Spleen (tissue), 11 donors: ENCODE measurements at regions not wholly inside any gene's neighbourhood (a gene's known extent, or its start where the extent isn't known, plus 50 kb on each side); places are given as distances from the start of the nearest gene placed in this dataset.

Source experiments
- DNase-seq: peaks from one replicate; pipeline ENCODE4 v3.0.0-alpha.2; 2020
- H3K27ac ChIP-seq, 8 donors: fragments of 200-600 bp; sonication (generic) in 7 of 8; 1 replicate in 4 of 8; 2 replicates in 4 of 8; pipeline versions ENCODE4 v1.5.0 to v1.8.0; 2016 to 2021; ENCODE audit warnings: inconsistent platforms in 4 of 8, mild to moderate bottlenecking in 4 of 8, moderate library complexity in 1 of 8
- H3K27me3 ChIP-seq, 7 donors: fragments of 200-600 bp; sonication (generic) in 6 of 7; replicated peaks in 1 of 7; 1 replicate in 4 of 7; 2 replicates in 3 of 7; pipeline versions ENCODE4 v1.5.0 to v1.8.0; 2016 to 2021; ENCODE audit warnings: inconsistent platforms in 3 of 7, mild to moderate bottlenecking in 1 of 7
- H3K36me3 ChIP-seq, 6 donors: fragments of 200-600 bp; sonication (generic) in 5 of 6; 1 replicate in 4 of 6; 2 replicates in 2 of 6; pipeline versions ENCODE4 v1.5.0 to v1.8.0; 2016 to 2021; ENCODE audit warnings: inconsistent platforms in 2 of 6
- H3K4me1 ChIP-seq, 6 donors: fragments of 200-600 bp; sonication (generic) in 5 of 6; 1 replicate in 3 of 6; 2 replicates in 3 of 6; pipeline versions ENCODE4 v1.5.0 to v1.8.0; 2016 to 2021; ENCODE audit warnings: inconsistent platforms in 3 of 6
- H3K4me3 ChIP-seq, 8 donors: fragments of 200-600 bp; sonication (generic) in 7 of 8; 1 replicate in 4 of 8; 2 replicates in 4 of 8; pipeline versions ENCODE4 v1.5.0 to v1.8.0; 2016 to 2021; ENCODE audit warnings: inconsistent platforms in 4 of 8, mild to moderate bottlenecking in 4 of 8, moderate library complexity in 2 of 8
- H3K9me3 ChIP-seq, 8 donors: fragments of 200-600 bp; sonication (generic) in 7 of 8; 1 replicate in 4 of 8; 2 replicates in 4 of 8; pipeline versions ENCODE4 v1.5.0 to v1.8.0; 2016 to 2021; ENCODE audit warnings: inconsistent platforms in 4 of 8
- POLR2A ChIP-seq, 3 donors: fragments of 450-650 bp; IDR thresholded peaks; one replicate each; pipeline ENCODE4 v1.5.1; 2017; ENCODE audit warnings: antibody characterized with exemption in 3 of 3, mild to moderate bottlenecking in 1 of 3
- POLR2AphosphoS5 ChIP-seq, 3 donors: sonication (generic); formaldehyde crosslinking; IDR thresholded peaks; one replicate each; pipeline ENCODE4 v1.5.1; 2017; ENCODE audit warnings: antibody characterized with exemption in 3 of 3
- WGBS, 5 donors: extraction: QIAGEN DNeasy Blood & Tissue Kit in 3 of 5; methylation state at CpG; one replicate each; pipeline versions ENCODE4 v1.1.5 to v1.1.7; 2013 to 2018; 5-methylcytosine and 5-hydroxymethylcytosine counted together
- intact Hi-C: fragments of 100-400 bp; cut with DNase I; formaldehyde crosslinking; loops from one replicate; pipeline ENCODE4 v1.15.0; 2023; ENCODE audit warnings: low total_unique reads
- TF ChIP-seq, protein P1 (sequence below), 11 experiments: fragments of 200-600 bp in 7 of 11; fragments of 450-650 bp in 4 of 11; sonication (generic) in 4 of 11; IDR thresholded peaks in 8 of 11; conservative IDR thresholded peaks in 3 of 11; 1 replicate in 7 of 11; 2 replicates in 4 of 11; pipeline versions ENCODE4 v1.4.0 to v1.8.0; 2016 to 2021; ENCODE audit warnings: antibody characterized with exemption in 11 of 11, inconsistent platforms in 4 of 11, mild to moderate bottlenecking in 1 of 11
- donor health status: healthy with polysubstance abuse.
- donor health status: DM: no; HTN: no; CAD: no; lungs with moderate emphysema.
- donor health status: DM: no; HTN: no; CAD: no.
- donor health status: Bipolar disorder and iron deficiency.
- donor health status: healthy.
- donor health status: DM: no; HTN: no; CAD: no.
- donor health status: DM: yes; HTN: yes; CAD: no.

DNA sequence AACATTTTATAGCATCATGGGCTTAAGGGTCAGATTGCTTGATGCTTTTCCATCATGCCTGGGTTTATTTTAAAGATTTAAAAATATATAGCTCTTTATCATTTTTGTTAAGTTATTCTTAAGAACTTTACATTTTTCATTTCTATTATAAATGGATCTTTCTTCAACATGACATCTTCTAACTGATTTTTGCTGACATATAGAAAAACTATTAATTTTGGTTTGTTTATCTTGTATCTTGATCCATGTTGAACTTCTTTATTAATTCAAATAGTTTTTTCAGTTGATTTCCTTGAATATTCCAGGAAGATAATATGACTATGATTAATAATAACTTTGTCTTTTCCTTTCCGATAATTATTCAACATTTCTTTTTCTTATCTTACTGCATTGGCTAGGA is 237.9 kb upstream of the CLINT1 start:
- Histone ChIP-seq H3K9me3 (peaks cover 0 to 15% (median 7%) of the 10 kb centered on the region in 8 donors), H3K36me3 (no peaks in the 10 kb centered on the region), H3K27ac (no peak overlapping the region), H3K27me3 (no peaks in the 10 kb centered on the region), H3K4me1 (no peaks in the 10 kb centered on the region), H3K4me3 (no peak overlapping the region)
- TF ChIP-seq POLR2A (IDR thresholded peaks at IDR 0.05) (no peak), POLR2AphosphoS5 (IDR thresholded peaks at IDR 0.05) (no peak)
- TF ChIP-seq, protein P1, sequence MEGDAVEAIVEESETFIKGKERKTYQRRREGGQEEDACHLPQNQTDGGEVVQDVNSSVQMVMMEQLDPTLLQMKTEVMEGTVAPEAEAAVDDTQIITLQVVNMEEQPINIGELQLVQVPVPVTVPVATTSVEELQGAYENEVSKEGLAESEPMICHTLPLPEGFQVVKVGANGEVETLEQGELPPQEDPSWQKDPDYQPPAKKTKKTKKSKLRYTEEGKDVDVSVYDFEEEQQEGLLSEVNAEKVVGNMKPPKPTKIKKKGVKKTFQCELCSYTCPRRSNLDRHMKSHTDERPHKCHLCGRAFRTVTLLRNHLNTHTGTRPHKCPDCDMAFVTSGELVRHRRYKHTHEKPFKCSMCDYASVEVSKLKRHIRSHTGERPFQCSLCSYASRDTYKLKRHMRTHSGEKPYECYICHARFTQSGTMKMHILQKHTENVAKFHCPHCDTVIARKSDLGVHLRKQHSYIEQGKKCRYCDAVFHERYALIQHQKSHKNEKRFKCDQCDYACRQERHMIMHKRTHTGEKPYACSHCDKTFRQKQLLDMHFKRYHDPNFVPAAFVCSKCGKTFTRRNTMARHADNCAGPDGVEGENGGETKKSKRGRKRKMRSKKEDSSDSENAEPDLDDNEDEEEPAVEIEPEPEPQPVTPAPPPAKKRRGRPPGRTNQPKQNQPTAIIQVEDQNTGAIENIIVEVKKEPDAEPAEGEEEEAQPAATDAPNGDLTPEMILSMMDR (IDR thresholded peaks at IDR 0.05 in 8 of 11, conservative IDR thresholded peaks at IDR 0.05 in 3 of 11) = no peak
- intact Hi-C loops = no loop called here
- 90 to 98% (median 92%) methylated on average over 1 of the region's 1 CpG for WGBS, 5 donors
- no peak for DNase-seq

DNA sequence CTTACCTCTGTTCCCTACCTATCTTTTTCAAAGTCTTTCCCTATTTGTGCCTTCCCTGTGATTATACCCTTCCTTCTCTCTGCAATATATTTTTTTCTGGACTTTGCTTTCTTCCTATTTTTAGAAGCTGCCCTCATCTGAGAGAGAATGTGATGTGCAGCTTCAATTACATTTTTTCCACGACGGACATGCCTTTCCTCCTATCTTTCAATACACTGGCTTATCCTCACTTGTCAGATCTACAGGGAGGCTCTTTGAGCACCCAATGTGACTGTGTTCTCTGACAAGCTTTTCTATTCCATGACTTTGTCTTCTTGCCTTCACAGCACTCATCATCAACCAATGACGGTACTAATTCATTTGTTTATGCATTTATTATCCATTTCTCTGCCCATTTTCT is 227.9 kb upstream of the CLINT1 start:
- Histone ChIP-seq H3K27ac (no peak overlapping the region), H3K36me3 (no peaks in the 10 kb centered on the region), H3K27me3 (no peaks in the 10 kb centered on the region), H3K9me3 (no peaks in the 10 kb centered on the region), H3K4me1 (no peaks in the 10 kb centered on the region), H3K4me3 (no peak overlapping the region)
- no peak for DNase-seq
- 54 to 65% (median 54%) methylated on average over 3 of the region's 3 CpGs for WGBS, 5 donors
- intact Hi-C loops = no loop called here
- TF ChIP-seq POLR2A (IDR thresholded peaks at IDR 0.05) = no peak
- TF ChIP-seq POLR2AphosphoS5 (IDR thresholded peaks at IDR 0.05) = no peak
- TF ChIP-seq, protein P1 (IDR thresholded peaks at IDR 0.05 in 8 of 11, conservative IDR thresholded peaks at IDR 0.05 in 3 of 11) = no peak

DNA sequence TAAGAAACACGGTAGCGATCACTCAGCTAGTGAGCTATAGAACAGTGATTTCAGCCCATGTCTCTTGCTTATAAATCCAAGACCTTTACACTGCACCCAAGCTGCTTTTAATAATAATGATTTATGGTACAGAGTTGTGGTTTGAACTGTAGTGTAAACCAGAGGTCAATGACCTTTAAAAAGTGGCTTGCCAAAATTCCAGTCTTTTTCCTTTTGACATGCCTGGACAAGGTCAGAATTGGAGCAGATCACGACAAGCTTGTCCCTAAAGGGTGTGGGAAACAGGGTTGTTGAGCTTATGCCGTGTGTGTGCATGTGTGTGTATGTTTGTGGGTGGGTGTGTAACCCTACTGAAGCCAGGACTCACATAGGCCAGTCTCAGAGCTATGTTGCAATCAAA is 225.3 kb upstream of the CLINT1 start:
- TF ChIP-seq POLR2A (IDR thresholded peaks at IDR 0.05) (no peak), POLR2AphosphoS5 (IDR thresholded peaks at IDR 0.05) (no peak)
- TF ChIP-seq, protein P1 (IDR thresholded peaks at IDR 0.05 in 8 of 11, conservative IDR thresholded peaks at IDR 0.05 in 3 of 11) = no peak
- Histone ChIP-seq H3K27me3 (no peaks in the 10 kb centered on the region), H3K4me3 (no peak overlapping the region), H3K4me1 (no peaks in the 10 kb centered on the region), H3K9me3 (no peaks in the 10 kb centered on the region), H3K36me3 (no peaks in the 10 kb centered on the region), H3K27ac (no peak overlapping the region)
- intact Hi-C loops = no loop called here
- 69 to 81% (median 74%) methylated on average over 4 of the region's 4 CpGs for WGBS, 5 donors
- no peak for DNase-seq

DNA sequence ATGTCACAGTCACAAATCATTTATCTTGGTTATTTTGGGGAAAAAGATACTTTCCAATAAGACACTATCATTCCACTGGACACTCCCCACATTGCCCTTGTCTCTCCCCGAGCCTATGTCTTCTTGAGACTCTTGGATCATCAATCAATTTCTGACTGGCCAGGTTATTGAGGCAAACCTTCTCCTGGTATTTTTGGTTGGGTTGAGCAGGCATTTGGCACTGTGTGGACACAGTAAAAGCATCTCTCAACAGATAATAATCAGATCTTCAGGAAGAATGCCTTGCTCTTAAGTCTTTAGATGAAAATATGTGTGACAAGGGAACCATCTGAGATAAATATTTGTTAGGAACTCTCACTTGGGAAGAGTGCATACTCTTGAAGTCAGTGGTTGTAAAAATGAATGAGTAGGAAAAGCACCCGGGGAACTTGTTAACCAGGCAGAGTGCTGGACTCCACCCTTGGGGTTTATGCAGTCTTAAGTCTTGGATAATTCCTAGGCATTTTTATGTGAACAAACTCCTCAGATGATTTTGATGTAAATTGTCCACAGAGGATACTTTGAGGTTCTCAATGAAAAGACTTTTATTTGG is 223.8 kb upstream of the CLINT1 start:
- no peak for DNase-seq
- no peaks in the 10 kb centered on the region for H3K9me3 ChIP-seq
- H3K4me3 ChIP-seq = no peak overlapping the region
- intact Hi-C loops = no loop called here
- no peaks in the 10 kb centered on the region for H3K36me3 ChIP-seq
- H3K27me3 ChIP-seq = no peaks in the 10 kb centered on the region
- TF ChIP-seq POLR2AphosphoS5 (IDR thresholded peaks at IDR 0.05) (no peak), POLR2A (IDR thresholded peaks at IDR 0.05) (no peak)
- H3K27ac ChIP-seq = no peak overlapping the region
- WGBS, 5 donors = 78 to 93% (median 88%) methylated on average over 2 of the region's 2 CpGs
- peaks cover 0 to 8% (median 0%) of the 10 kb centered on the region in 6 donors for H3K4me1 ChIP-seq

DNA sequence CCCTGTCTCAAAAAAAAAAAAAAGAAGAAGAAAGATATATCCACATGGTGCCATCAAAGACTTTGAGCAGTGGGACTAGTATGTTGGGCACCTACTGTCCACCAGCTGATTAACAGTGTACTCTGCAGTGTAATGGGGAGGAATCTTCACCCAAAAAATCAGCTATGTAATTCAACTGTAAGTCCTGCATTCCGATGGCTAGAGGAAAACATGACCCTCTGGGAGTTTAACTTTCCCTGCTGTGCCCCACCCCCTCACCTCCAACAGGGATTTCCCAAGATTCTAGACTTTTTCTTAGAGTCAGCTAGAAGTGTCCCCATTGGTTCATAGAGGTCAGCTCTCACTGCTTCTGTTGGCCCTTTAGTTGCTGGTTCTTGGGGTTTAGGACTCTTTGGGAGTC is 221.2 kb upstream of the CLINT1 start:
- H3K9me3 ChIP-seq = no peaks in the 10 kb centered on the region
- TF ChIP-seq POLR2A (IDR thresholded peaks at IDR 0.05) (no peak), POLR2AphosphoS5 (IDR thresholded peaks at IDR 0.05) (no peak)
- TF ChIP-seq, protein P1 (IDR thresholded peaks at IDR 0.05 in 8 of 11, conservative IDR thresholded peaks at IDR 0.05 in 3 of 11) = no peak
- H3K27me3 ChIP-seq = no peaks in the 10 kb centered on the region
- no peak for DNase-seq
- intact Hi-C loops = no loop called here
- H3K4me1 ChIP-seq = peaks cover 0 to 14% (median 4%) of the 10 kb centered on the region in 6 donors
- no peak overlapping the region for H3K27ac ChIP-seq
- 81 to 89% (median 85%) methylated on average over 1 of the region's 1 CpG for WGBS, 5 donors
- H3K36me3 ChIP-seq = no peaks in the 10 kb centered on the region
- no peak overlapping the region for H3K4me3 ChIP-seq
